PC-9 (cell line): ENCODE measurements at regions not wholly inside any gene's neighbourhood (a gene's known extent, or its start where the extent isn't known, plus 50 kb on each side); places are given as distances from the start of the nearest gene placed in this dataset.
"Not testable (repeated sequence)": the region's sequence is repeated elsewhere in the genome, so short reads cannot be mapped to it uniquely, and the experiment has no call there.

Source experiments
- BruUV-seq: library from RNA; stranded (reverse); fragments of 400-500 nt; replicated peaks from 2 replicates; lab custom pipeline; 2021; lab: Mats Ljungman, UMichigan
- CTCF ChIA-PET: fragments of 300-600 bp; sonication (Branson Sonifier 250); formaldehyde crosslinking; loops from one replicate; lab custom pipeline; 2022; ENCODE audit warnings: antibody characterized with exemption; lab: Charles Lee
- POLR2A ChIA-PET: fragments of 300-600 bp; sonication (Branson Sonifier 250); formaldehyde crosslinking; loops from one replicate; lab custom pipeline; 2022; ENCODE audit warnings: antibody characterized with exemption; ENCODE audit not compliant: unreplicated experiment; lab: Charles Lee
- DNase-seq, 2 experiments: peaks; one replicate each; pipeline versions ENCODE4 v3.0.0 to v3.0.0-alpha.2; 2015 to 2022; ENCODE audit warnings: mixed read lengths in 1 of 2
- H2AFZ ChIP-seq: fragments of 200-600 bp; sonication (generic); 2 replicates; pipeline ENCODE4 v1.8.1; 2017; ENCODE audit warnings: antibody characterized with exemption
- H3F3A ChIP-seq: fragments of 200-600 bp; sonication (generic); 2 replicates; pipeline ENCODE4 v1.8.1; 2017; ENCODE audit warnings: antibody characterized with exemption, mild to moderate bottlenecking, low read depth; ENCODE audit not compliant: insufficient read depth
- H3K27ac ChIP-seq: fragments of 200-600 bp; sonication (generic); 2 replicates; pipeline ENCODE4 v1.6.1; 2016; ENCODE audit warnings: mixed run types
- H3K27me3 ChIP-seq: fragments of 200-600 bp; sonication (generic); 2 replicates; pipeline ENCODE4 v1.6.1; 2016; ENCODE audit warnings: low read depth, mixed run types; ENCODE audit not compliant: insufficient read depth
- H3K36me3 ChIP-seq: fragments of 200-600 bp; sonication (generic); 2 replicates; pipeline ENCODE4 v1.6.1; 2016; ENCODE audit warnings: low read depth, mixed run types
- H3K4me1 ChIP-seq: fragments of 200-600 bp; sonication (generic); replicated peaks from 2 replicates; pipeline ENCODE4 v1.6.1; 2016; ENCODE audit warnings: mixed run types; ENCODE audit not compliant: insufficient read depth
- H3K4me2 ChIP-seq: fragments of 200-600 bp; sonication (generic); 2 replicates; pipeline ENCODE4 v1.6.1; 2017; ENCODE audit warnings: mixed run types
- H3K4me3 ChIP-seq: fragments of 200-600 bp; sonication (generic); 2 replicates; pipeline ENCODE4 v1.6.1; 2016; ENCODE audit warnings: mixed run types
- H3K79me2 ChIP-seq: fragments of 200-600 bp; sonication (generic); 2 replicates; pipeline ENCODE4 v1.6.1; 2017; ENCODE audit warnings: low read depth, mixed run types
- H3K9me2 ChIP-seq: fragments of 200-600 bp; sonication (generic); 2 replicates; pipeline ENCODE4 v1.8.1; 2017; ENCODE audit warnings: mild to moderate bottlenecking; ENCODE audit not compliant: insufficient read depth
- H3K9me3 ChIP-seq: fragments of 200-600 bp; sonication (generic); 2 replicates; pipeline ENCODE4 v1.8.1; 2016; ENCODE audit warnings: low read depth; ENCODE audit not compliant: insufficient read depth
- H4K20me1 ChIP-seq: fragments of 200-600 bp; sonication (generic); 2 replicates; pipeline ENCODE4 v1.8.1; 2017; ENCODE audit not compliant: insufficient read depth
- CTCF ChIP-seq: fragments of 200-600 bp; sonication (generic); conservative IDR thresholded peaks from 2 replicates; pipeline ENCODE4 v1.6.1; 2017; ENCODE audit warnings: mixed run types, antibody characterized with exemption, mild to moderate bottlenecking, moderate library complexity
- EZH2 ChIP-seq: fragments of 200-600 bp; sonication (generic); IDR thresholded peaks from 2 replicates; pipeline ENCODE4 v1.8.0; 2017; ENCODE audit warnings: antibody characterized with exemption, low read depth
- intact Hi-C: fragments of 100-400 bp; cut with micrococcal nuclease; formaldehyde crosslinking; loops from one replicate; pipeline ENCODE4 v1.10.0; 2022; ENCODE audit not compliant: unreplicated experiment

GRCh38 chr2:44056947-44057346 lies 61.2 kb upstream of the LRPPRC start:
- no peaks in the 10 kb centered on the region for H3K9me2 ChIP-seq
- ChIA-PET CTCF (no interaction called here), POLR2A (no interaction called here)
- H3K9me3 ChIP-seq = no peaks in the 10 kb centered on the region
- H3K4me3 ChIP-seq = no peak overlapping the region
- H3K27ac ChIP-seq = no peak overlapping the region
- H3K36me3 ChIP-seq = no peaks in the 10 kb centered on the region
- no peaks in the 10 kb centered on the region for H3K4me1 ChIP-seq
- peaks cover 8% of the 10 kb centered on the region; the same call in 1 of the 2 replicates for H3K27me3 ChIP-seq
- H3K4me2 ChIP-seq = no peak overlapping the region
- H3K79me2 ChIP-seq = no peaks in the 10 kb centered on the region
- H2AFZ ChIP-seq = no peak overlapping the region
- H3F3A ChIP-seq = no peaks in the 10 kb centered on the region
- intact Hi-C loops = no loop called here
- H4K20me1 ChIP-seq = no peaks in the 10 kb centered on the region
- no TSS peak for BruUV-seq
- DNase-seq = no peak
- TF ChIP-seq EZH2 (no peak), CTCF (no peak)

GRCh38 chr2:44060286-44060685 lies 64.5 kb upstream of the LRPPRC start:
- POLR2A ChIA-PET, CTCF ChIA-PET, H3K27ac ChIP-seq, H3K4me1 ChIP-seq, DNase-seq, H2AFZ ChIP-seq, intact Hi-C loops, H3K36me3 ChIP-seq, H3K9me3 ChIP-seq, H4K20me1 ChIP-seq, H3K79me2 ChIP-seq, H3K4me2 ChIP-seq, H3F3A ChIP-seq, H3K4me3 ChIP-seq, BruUV-seq, H3K9me2 ChIP-seq: not testable (repeated sequence)
- peaks cover 12% of the 10 kb centered on the region; the same call in 1 of the 2 replicates for H3K27me3 ChIP-seq

- no peaks in the 10 kb centered on the region for H4K20me1 ChIP-seq
- POLR2A ChIA-PET = no interaction called here
Measured at GRCh38 chr2:44060990-44061389, 65.2 kb upstream of the LRPPRC start.

More at GRCh38 chr2:44060990-44061389, 65.2 kb upstream of the LRPPRC start:
- intact Hi-C loops = no loop called here
- no TSS peak for BruUV-seq
- no peak for DNase-seq
- no peaks in the 10 kb centered on the region for H3K4me1 ChIP-seq
- H3K27me3 ChIP-seq = peaks cover 12% of the 10 kb centered on the region; the same call in 1 of the 2 replicates
- H2AFZ ChIP-seq = no peak overlapping the region
- no peak overlapping the region for H3K4me2 ChIP-seq
- H3K27ac ChIP-seq = no peak overlapping the region
- CTCF ChIA-PET = no interaction called here
- no peaks in the 10 kb centered on the region for H3K9me2 ChIP-seq
- no peaks in the 10 kb centered on the region for H3F3A ChIP-seq
- H3K9me3 ChIP-seq = no peaks in the 10 kb centered on the region
- no peak overlapping the region for H3K4me3 ChIP-seq
- TF ChIP-seq CTCF (no peak), EZH2 (no peak)
- no peaks in the 10 kb centered on the region for H3K79me2 ChIP-seq
- no peaks in the 10 kb centered on the region for H3K36me3 ChIP-seq
